Adipocyte (in vitro differentiated cells): ENCODE measurements at regions not wholly inside any gene's neighbourhood (a gene's known extent, or its start where the extent isn't known, plus 50 kb on each side); places are given as distances from the start of the nearest gene placed in this dataset.
"Not testable (repeated sequence)": the region's sequence is repeated elsewhere in the genome, so short reads cannot be mapped to it uniquely, and the experiment has no call there.

ENCODE experiments used
- DNase-seq: peaks from one replicate; pipeline ENCODE4 v3.0.0-alpha.2; 2015; ENCODE audit warnings: low read depth
- H3K27me3 ChIP-seq: replicated peaks from 2 replicates; pipeline ENCODE4 v1.7.0; 2013; ENCODE audit warnings: mild to moderate bottlenecking, low read length, moderate library complexity; ENCODE audit not compliant: control insufficient read depth, insufficient read depth
- H3K36me3 ChIP-seq: 2 replicates; pipeline ENCODE4 v1.7.0; 2013; ENCODE audit warnings: low read length, mild to moderate bottlenecking, moderate library complexity; ENCODE audit not compliant: control insufficient read depth, insufficient read depth, severe bottlenecking
- H3K4me1 ChIP-seq: 2 replicates; pipeline ENCODE4 v1.7.0; 2013; ENCODE audit warnings: mild to moderate bottlenecking, low read length, moderate library complexity; ENCODE audit not compliant: control insufficient read depth, insufficient read depth
- H3K4me3 ChIP-seq: 2 replicates; pipeline ENCODE4 v1.7.0; 2013; ENCODE audit warnings: mild to moderate bottlenecking, low read length, moderate library complexity
- H3K9ac ChIP-seq: 2 replicates; pipeline ENCODE4 v1.7.0; 2013; ENCODE audit warnings: mild to moderate bottlenecking, low read length, moderate library complexity
- H3K9me3 ChIP-seq: 2 replicates; pipeline ENCODE4 v1.7.0; 2013; ENCODE audit warnings: mild to moderate bottlenecking, low read length, moderate library complexity; ENCODE audit not compliant: control insufficient read depth

DNA sequence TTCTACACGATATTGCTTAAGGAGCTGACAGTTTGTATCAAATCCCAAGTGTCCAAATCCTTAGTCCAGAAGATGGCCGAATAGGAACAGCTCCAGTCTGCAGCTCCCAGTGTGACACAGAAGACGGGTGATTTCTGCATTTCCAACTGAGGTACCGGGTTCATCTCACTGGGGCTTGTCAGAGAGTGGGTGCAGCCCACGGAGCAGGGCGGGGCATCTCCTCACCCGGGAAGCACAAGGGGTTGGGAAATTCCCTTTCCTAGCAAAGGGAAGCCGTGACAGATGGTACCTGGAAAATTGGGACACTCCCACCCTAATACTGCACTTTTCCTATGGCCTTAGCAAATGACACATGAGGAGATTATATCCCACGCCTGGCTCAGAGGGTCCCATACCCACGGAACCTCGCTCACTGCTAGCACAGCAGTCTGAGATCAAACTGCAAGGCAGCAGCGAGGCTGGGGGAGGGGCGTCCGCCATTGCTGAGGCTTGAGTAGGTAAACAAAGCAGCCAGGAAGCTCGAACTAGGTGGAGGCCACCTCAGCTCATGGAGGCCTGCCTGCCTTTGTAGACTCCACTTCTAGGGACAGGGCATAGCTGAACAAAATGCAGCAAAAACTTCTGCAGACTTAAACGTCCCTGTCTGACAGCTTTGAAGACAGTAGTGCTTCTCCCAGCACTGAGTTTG is 162.3 kb upstream of the MAP2 start:
- not testable (repeated sequence) for H3K9ac ChIP-seq, H3K9me3 ChIP-seq, H3K27me3 ChIP-seq, DNase-seq, H3K4me3 ChIP-seq, H3K36me3 ChIP-seq, H3K4me1 ChIP-seq

- Histone ChIP-seq H3K9me3 (no peaks in the 10 kb centered on the region), H3K4me1 (no peaks in the 10 kb centered on the region), H3K36me3 (no peaks in the 10 kb centered on the region), H3K27me3 (no peaks in the 10 kb centered on the region), H3K4me3 (no peak overlapping the region), H3K9ac (no peak overlapping the region)
- DNase-seq = no peak
Measured at GRCh38 chr2:209269024-209269423, 154.8 kb upstream of the MAP2 start.

DNA sequence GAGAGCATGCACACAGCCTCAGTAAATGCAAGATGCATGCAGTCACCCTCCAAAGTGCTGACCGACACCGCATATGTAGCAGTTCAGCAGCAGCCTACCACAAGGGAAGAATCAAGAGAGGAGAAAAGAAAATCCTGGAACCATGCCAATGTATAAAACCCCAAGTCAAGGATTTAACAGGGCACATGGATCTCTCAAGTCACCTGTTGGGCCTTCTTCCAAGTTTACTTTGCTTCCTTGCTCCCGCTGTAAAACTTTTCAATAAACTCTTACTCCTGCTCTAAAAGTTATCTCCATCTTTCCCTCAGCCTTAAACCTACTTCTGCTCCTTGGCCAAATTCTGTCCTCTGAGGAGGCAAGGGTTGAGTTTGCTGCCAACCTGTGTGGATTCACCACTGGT is 147.8 kb upstream of the MAP2 start:
- no peaks in the 10 kb centered on the region for H3K27me3 ChIP-seq
- H3K36me3 ChIP-seq = no peaks in the 10 kb centered on the region
- H3K4me3 ChIP-seq = no peak overlapping the region
- no peak for DNase-seq
- no peak overlapping the region for H3K9ac ChIP-seq
- no peaks in the 10 kb centered on the region for H3K9me3 ChIP-seq
- no peaks in the 10 kb centered on the region for H3K4me1 ChIP-seq

DNA sequence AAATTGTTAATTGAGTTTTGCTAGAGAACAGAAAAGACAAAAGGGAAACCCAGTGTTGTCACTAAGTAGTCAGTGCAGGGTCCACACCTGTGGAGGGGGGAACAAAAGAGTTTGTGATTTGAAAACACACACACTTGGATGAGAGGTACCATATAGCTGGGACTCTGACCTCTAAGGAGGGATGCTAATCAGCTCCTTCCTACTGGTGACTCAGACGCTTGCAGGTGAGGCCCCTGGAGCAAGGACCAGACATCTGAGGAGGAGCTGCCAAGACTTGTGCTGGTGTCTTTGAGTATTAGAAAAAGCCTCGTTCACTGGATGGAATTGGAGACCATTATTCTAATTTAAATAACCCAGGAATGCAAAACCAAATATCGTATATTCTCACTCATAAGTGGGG is 146.4 kb upstream of the MAP2 start:
- H3K9ac ChIP-seq = no peak overlapping the region
- H3K4me3 ChIP-seq = no peak overlapping the region
- no peaks in the 10 kb centered on the region for H3K4me1 ChIP-seq
- no peaks in the 10 kb centered on the region for H3K9me3 ChIP-seq
- H3K36me3 ChIP-seq = no peaks in the 10 kb centered on the region
- H3K27me3 ChIP-seq = no peaks in the 10 kb centered on the region
- no peak for DNase-seq

DNA sequence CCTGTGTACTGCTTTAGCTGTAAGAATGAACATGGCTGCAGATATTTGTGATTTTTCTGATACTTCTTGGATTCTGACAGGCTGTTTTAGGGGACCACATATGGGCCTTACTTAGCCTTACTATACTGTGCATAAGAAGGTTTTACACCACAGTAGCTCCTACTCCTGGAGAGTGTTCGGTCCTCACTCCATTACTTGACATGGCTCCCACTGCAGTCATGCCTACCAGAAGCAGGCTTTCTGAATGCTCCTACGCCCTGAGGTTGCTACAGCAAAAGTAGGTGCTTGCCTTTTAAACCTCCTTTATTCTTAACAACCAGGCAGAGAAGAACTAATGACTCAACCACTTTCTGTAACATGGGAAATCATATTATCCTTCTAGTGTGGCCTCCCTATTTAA is 125.2 kb upstream of the MAP2 start:
- Histone ChIP-seq H3K9me3 (no peaks in the 10 kb centered on the region), H3K27me3 (no peaks in the 10 kb centered on the region), H3K9ac (no peak overlapping the region)

GRCh38 chr2:209299478-209299877 is 124.4 kb upstream of the MAP2 start:
- not testable (repeated sequence) for H3K27me3 ChIP-seq, H3K9me3 ChIP-seq, H3K4me1 ChIP-seq, H3K36me3 ChIP-seq, H3K9ac ChIP-seq, DNase-seq, H3K4me3 ChIP-seq

More for the DNA sequence above, 125.2 kb upstream of the MAP2 start:
- H3K4me3 ChIP-seq = no peak overlapping the region
- no peak for DNase-seq
- H3K36me3 ChIP-seq = no peaks in the 10 kb centered on the region
- H3K4me1 ChIP-seq = no peaks in the 10 kb centered on the region

DNA sequence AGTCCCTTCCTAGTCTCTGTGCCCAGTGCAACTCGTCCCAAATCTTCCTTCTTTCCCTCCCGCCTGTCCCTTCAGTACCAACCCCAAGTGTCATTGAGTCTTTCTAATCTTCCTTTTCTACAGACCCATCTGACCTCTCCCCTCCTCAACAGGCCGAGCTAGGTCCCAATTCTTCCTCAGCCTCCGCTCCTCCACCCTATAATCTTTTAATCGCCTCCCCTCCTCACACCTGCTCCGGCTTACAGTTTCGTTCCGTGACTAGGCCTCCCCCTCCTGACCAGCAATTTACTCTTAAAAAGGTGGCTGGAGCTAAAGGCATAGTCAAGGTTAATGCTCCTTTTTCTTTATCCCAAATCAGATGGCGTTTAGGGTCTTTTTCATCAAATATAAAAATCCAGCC is 123.1 kb upstream of the MAP2 start:
- H3K36me3 ChIP-seq, DNase-seq, H3K9me3 ChIP-seq, H3K4me1 ChIP-seq, H3K4me3 ChIP-seq, H3K9ac ChIP-seq, H3K27me3 ChIP-seq: not testable (repeated sequence)

- Histone ChIP-seq H3K36me3 (no peaks in the 10 kb centered on the region), H3K27me3 (no peaks in the 10 kb centered on the region), H3K9ac (no peak overlapping the region), H3K4me3 (no peak overlapping the region), H3K9me3 (no peaks in the 10 kb centered on the region), H3K4me1 (no peaks in the 10 kb centered on the region)
- no peak for DNase-seq
Measured at GRCh38 chr2:209305026-209305425, 118.8 kb upstream of the MAP2 start.

GRCh38 chr2:209305746-209306196 is 118.1 kb upstream of the MAP2 start:
- H3K4me3 ChIP-seq = no peak overlapping the region
- H3K9ac ChIP-seq = no peak overlapping the region
- no peaks in the 10 kb centered on the region for H3K4me1 ChIP-seq
- H3K27me3 ChIP-seq = no peaks in the 10 kb centered on the region
- no peaks in the 10 kb centered on the region for H3K9me3 ChIP-seq
- DNase-seq = no peak
- H3K36me3 ChIP-seq = no peaks in the 10 kb centered on the region

- Histone ChIP-seq H3K4me3 (no peak overlapping the region), H3K27me3 (no peaks in the 10 kb centered on the region), H3K4me1 (no peaks in the 10 kb centered on the region), H3K9me3 (no peaks in the 10 kb centered on the region), H3K9ac (no peak overlapping the region), H3K36me3 (no peaks in the 10 kb centered on the region)
- no peak for DNase-seq
Measured at GRCh38 chr2:209307161-209308001, 116.5 kb upstream of the MAP2 start.

DNA sequence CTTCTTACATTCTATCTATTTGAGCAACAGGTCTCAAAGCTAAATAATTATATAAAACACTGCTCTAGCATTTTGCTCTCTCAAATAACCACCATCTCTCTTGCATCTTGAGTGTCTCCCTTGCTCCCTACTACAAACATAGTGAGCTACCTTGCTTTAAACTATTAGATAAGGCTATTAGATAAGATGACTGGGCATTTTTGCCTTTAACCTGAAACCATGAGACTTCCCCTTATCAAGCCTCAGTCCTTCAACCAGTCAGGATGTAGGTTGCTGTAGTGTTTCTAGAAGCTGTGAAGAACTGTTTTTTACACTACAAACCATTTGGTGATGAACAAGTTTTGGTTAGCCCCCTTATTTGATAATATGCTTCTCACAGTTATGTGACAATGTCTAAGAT is 115.4 kb upstream of the MAP2 start:
- Histone ChIP-seq H3K9ac (no peak overlapping the region), H3K4me3 (no peak overlapping the region), H3K4me1 (no peaks in the 10 kb centered on the region), H3K27me3 (no peaks in the 10 kb centered on the region), H3K9me3 (no peaks in the 10 kb centered on the region), H3K36me3 (no peaks in the 10 kb centered on the region)
- no peak for DNase-seq
